Tibial nerve (tissue), 3 donors: ENCODE measurements at regions not wholly inside any gene's neighbourhood (a gene's known extent, or its start where the extent isn't known, plus 50 kb on each side); places are given as distances from the start of the nearest gene placed in this dataset.

ENCODE experiments used
- CTCF ChIP-seq, 5 experiments: fragments of 200-600 bp in 3 of 5; fragments of 450-650 bp in 2 of 5; sonication (generic) in 3 of 5; IDR thresholded peaks; one replicate each; pipeline ENCODE4 v1.5.1; 2016 to 2019; ENCODE audit warnings: antibody characterized with exemption in 5 of 5, mild to moderate bottlenecking in 3 of 5, moderate library complexity in 2 of 5
- POLR2A ChIP-seq, 2 donors: fragments of 450-650 bp; IDR thresholded peaks; one replicate each; pipeline ENCODE4 v1.6.1; 2017; ENCODE audit warnings: antibody characterized with exemption in 2 of 2, mild to moderate bottlenecking in 2 of 2, moderate library complexity in 2 of 2

DNA sequence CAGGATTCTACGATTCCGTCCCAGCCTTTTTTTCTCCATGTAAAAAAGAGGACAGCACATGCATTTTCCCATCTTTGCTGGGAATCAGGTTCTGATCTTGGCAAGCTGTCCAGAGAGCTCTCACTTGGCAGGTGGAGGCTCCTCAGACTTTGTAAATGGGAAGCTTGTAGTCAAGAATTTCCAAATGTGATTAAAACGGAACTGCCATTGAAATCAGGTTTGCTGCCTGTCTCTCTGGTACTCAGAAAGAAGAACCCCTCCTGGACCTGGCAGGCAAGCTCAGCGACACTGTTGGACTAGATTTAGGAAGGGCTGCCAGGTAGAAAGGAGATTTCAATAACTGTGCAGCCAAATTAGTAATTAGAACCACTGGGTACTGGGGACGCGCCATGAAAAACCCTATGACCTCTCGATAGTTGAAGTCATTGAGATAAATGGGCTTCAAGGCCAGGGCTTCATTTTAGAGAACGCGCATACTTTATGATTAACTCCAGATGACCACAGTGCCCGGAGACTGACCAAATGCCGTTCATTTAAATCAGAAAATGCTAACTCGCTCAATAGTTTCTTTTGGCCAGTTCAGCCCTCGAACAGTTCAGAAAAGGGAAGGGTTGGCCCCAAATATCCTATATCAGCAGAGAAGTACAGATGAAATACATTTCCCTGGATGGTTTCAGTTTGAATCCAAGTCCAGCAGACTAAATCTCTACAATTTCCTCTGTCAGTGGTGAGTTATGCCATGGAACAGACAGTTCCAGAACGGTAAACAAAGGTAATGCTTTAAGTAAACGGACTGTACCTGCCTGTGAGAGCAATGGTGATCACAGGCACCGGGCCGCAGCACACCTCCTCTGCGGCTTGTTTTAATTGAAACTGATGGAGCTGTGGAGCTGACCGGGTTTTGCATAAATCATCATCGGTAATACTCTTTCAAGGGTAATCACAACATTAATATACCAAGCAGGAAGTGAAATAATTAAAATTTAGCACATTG lies 517.4 kb downstream of the RFC3 start:
- TF ChIP-seq CTCF (IDR thresholded peaks at IDR 0.05) (no peak), POLR2A (IDR thresholded peaks at IDR 0.05) (no peak)
